ENCODE measurements at regions not wholly inside any gene's neighbourhood (a gene's known extent, or its start where the extent isn't known, plus 50 kb on each side); places are given as distances from the start of the nearest gene placed in this dataset.

DNA sequence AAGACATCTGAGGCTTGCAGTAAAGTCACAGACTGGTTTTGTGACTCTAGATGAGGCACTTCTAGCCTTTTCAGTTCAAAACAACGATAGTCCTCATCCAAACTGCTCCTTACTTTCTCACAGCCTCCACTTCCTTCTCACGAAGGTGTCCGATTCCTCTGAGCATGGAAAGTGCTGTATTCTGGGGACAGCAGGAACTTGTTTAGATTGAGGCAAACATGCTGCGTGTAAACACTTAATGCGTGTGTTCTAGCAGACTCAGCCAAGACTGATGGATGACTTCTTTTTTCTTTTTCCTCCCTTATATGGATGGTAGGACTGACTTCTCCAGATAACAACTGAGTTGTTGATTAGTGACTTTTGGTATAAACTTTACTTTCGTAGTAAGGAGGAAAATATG lies 80.2 kb upstream of the PRDM1 start:
- TF ChIP-seq SCRT1 (tag by site-specific recombination; IDR thresholded peaks at IDR 0.05; ENCODE audit: borderline replicate concordance) (no peak), ZNF776 (tag by site-specific recombination; IDR thresholded peaks at IDR 0.05; ENCODE audit: borderline replicate concordance) (no peak), ZNF37A (tag by site-specific recombination; IDR thresholded peaks at IDR 0.05) (no peak), YY2 (tag by site-specific recombination; IDR thresholded peaks at IDR 0.05) (no peak), ZBTB48 (tag by site-specific recombination; IDR thresholded peaks at IDR 0.05) (no peak), ZNF544 (tag by site-specific recombination; IDR thresholded peaks at IDR 0.05) (no peak), ZBTB1 (tag by site-specific recombination; IDR thresholded peaks at IDR 0.05) (no peak)
- TF ChIP-seq, protein P1, sequence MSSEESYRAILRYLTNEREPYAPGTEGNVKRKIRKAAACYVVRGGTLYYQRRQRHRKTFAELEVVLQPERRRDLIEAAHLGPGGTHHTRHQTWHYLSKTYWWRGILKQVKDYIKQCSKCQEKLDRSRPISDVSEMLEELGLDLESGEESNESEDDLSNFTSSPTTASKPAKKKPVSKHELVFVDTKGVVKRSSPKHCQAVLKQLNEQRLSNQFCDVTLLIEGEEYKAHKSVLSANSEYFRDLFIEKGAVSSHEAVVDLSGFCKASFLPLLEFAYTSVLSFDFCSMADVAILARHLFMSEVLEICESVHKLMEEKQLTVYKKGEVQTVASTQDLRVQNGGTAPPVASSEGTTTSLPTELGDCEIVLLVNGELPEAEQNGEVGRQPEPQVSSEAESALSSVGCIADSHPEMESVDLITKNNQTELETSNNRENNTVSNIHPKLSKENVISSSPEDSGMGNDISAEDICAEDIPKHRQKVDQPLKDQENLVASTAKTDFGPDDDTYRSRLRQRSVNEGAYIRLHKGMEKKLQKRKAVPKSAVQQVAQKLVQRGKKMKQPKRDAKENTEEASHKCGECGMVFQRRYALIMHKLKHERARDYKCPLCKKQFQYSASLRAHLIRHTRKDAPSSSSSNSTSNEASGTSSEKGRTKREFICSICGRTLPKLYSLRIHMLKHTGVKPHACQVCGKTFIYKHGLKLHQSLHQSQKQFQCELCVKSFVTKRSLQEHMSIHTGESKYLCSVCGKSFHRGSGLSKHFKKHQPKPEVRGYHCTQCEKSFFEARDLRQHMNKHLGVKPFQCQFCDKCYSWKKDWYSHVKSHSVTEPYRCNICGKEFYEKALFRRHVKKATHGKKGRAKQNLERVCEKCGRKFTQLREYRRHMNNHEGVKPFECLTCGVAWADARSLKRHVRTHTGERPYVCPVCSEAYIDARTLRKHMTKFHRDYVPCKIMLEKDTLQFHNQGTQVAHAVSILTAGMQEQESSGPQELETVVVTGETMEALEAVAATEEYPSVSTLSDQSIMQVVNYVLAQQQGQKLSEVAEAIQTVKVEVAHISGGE (tag by site-specific recombination; conservative IDR thresholded peaks at IDR 0.05; ENCODE audit: low read depth): no peak
- TF ChIP-seq, protein P2, sequence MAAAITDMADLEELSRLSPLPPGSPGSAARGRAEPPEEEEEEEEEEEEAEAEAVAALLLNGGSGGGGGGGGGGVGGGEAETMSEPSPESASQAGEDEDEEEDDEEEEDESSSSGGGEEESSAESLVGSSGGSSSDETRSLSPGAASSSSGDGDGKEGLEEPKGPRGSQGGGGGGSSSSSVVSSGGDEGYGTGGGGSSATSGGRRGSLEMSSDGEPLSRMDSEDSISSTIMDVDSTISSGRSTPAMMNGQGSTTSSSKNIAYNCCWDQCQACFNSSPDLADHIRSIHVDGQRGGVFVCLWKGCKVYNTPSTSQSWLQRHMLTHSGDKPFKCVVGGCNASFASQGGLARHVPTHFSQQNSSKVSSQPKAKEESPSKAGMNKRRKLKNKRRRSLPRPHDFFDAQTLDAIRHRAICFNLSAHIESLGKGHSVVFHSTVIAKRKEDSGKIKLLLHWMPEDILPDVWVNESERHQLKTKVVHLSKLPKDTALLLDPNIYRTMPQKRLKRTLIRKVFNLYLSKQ (tag by site-specific recombination; IDR thresholded peaks at IDR 0.05; ENCODE audit: borderline replicate concordance): no peak
- TF ChIP-seq, protein P3, sequence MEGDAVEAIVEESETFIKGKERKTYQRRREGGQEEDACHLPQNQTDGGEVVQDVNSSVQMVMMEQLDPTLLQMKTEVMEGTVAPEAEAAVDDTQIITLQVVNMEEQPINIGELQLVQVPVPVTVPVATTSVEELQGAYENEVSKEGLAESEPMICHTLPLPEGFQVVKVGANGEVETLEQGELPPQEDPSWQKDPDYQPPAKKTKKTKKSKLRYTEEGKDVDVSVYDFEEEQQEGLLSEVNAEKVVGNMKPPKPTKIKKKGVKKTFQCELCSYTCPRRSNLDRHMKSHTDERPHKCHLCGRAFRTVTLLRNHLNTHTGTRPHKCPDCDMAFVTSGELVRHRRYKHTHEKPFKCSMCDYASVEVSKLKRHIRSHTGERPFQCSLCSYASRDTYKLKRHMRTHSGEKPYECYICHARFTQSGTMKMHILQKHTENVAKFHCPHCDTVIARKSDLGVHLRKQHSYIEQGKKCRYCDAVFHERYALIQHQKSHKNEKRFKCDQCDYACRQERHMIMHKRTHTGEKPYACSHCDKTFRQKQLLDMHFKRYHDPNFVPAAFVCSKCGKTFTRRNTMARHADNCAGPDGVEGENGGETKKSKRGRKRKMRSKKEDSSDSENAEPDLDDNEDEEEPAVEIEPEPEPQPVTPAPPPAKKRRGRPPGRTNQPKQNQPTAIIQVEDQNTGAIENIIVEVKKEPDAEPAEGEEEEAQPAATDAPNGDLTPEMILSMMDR (tag by site-specific recombination; IDR thresholded peaks at IDR 0.05): no peak
